GM19043 (cell line): ENCODE measurements at regions not wholly inside any gene's neighbourhood (a gene's known extent, or its start where the extent isn't known, plus 50 kb on each side); places are given as distances from the start of the nearest gene placed in this dataset.

ENCODE experiments used
- ATAC-seq: cut with Tn5 transposase; IDR thresholded peaks from one replicate; pipeline ENCODE4 v1.9.1; 2021; ENCODE audit warnings: low read depth; ENCODE audit not compliant: unreplicated experiment

GRCh38 chr10:111131168-111131799 is 54.5 kb downstream of the ADRA2A start:
- ATAC-seq: no peak

- no peak for ATAC-seq
Observed at GRCh38 chr10:111137007-111137406, 60.2 kb downstream of the ADRA2A start.

GRCh38 chr10:111137587-111137986 is 60.8 kb downstream of the ADRA2A start:
- ATAC-seq: no peak

DNA sequence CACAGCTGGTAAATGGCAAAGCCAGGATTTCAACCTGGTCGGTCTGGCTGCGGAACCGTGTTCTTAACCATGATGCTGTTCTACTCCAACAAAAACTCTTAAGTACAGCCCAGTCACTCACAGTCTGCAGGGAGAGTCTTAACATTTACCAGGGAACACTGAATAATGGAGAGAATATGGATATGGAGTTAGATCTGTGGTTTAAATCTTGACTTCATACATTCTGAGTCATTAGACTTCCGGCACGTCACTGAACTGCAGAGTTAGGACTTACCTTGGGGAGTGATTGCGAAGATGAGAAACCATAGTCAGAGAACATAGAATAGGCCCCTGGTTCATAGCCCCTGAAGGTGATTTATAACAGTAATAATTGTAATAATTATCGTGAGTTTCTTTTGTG is 61.7 kb downstream of the ADRA2A start:
- ATAC-seq: no peak

DNA sequence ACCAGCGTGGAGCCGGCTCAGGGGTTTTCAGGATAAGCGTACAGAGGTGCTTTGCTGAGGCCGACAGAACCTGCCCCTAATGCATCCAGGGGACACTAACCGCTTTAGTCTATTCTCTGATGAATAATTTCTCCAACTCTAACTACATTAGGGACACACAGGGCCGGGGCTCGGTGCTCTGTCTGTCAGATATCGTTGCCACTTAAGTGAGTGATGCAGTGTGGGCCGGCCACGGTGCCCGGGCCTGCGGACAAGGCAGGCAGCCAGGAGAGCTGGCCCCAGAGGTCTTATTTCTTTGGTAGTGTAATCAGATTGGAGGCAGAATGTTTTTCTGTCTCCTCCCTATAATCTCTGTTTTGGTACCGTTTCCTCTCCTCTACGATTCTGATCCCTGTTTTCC is 62.7 kb downstream of the ADRA2A start:
- ATAC-seq: no peak

GRCh38 chr10:111142092-111142768 is 65.4 kb downstream of the ADRA2A start:
- no peak for ATAC-seq

GRCh38 chr10:111146025-111146640 is 69.3 kb downstream of the ADRA2A start:
- ATAC-seq: no peak

DNA sequence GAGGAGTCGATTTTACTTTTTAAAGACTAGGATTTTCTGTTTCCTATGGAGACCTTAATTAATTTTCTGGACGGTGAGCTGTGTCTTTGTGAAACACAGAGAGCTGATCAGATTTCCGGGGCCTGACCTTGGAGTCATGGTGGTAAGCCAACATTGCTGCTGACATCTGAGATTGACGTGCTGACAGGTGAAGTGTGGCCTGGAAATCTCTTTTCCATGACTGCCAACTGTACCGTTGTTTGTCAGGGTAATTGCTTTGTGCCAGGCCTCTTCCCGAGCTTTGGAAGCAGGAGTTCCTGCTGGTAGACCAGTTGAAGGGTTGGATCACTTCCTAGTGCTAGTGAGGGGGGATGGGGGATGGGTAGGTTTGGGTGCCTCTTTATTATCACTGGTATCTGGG is 71.2 kb downstream of the ADRA2A start:
- ATAC-seq: no peak

GRCh38 chr10:111148440-111148839 is 71.6 kb downstream of the ADRA2A start:
- no peak for ATAC-seq

DNA sequence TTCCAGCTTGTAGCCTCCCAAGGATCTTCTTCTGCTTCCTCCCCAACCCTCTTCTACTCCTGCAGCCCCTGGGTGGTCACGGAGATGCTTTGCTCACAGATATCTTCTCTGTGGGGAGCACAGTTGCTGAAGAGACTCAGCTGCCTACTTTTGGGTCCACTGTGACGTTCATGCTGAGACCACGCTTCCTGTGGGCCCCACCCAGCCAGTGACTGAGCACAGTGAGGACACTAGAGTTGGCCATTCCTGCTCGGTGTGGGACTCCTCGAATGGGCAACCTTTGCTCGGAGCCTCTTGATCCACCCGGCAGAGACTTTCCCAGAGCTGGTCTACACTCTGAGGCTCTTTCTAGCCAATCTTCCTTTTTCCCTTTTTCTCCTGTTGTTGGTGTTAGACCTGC is 73.9 kb downstream of the ADRA2A start:
- ATAC-seq: no peak

GRCh38 chr10:111151595-111152307 is 74.9 kb downstream of the ADRA2A start:
- no peak for ATAC-seq

GRCh38 chr10:111156754-111157153 is 79.9 kb downstream of the ADRA2A start:
- no peak for ATAC-seq

GRCh38 chr10:111158595-111158994 is 81.8 kb downstream of the ADRA2A start:
- ATAC-seq: no peak

GRCh38 chr10:111161109-111161874 is 84.5 kb downstream of the ADRA2A start:
- ATAC-seq: no peak

GRCh38 chr10:111171183-111171582 is 94.4 kb downstream of the ADRA2A start:
- no peak for ATAC-seq

DNA sequence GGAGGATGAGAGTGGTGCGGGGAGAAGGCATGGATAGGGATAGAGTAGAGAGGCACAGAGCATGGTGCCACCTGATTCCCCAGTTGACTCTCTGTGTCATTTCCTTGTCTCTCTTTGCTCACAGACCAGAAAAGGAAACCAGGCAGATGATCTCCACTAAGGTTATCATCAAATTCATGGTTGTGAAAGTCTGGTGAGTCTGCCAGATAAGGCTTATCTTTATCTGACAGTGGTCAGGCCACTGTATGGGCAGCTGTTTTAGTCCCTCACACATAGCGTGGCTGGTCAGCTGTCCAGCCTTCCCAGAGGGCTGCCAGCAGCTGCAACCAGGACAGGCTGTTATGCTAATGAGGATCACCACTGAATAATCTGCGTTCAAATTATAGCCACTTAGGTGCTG is 99.0 kb downstream of the ADRA2A start:
- ATAC-seq: no peak

DNA sequence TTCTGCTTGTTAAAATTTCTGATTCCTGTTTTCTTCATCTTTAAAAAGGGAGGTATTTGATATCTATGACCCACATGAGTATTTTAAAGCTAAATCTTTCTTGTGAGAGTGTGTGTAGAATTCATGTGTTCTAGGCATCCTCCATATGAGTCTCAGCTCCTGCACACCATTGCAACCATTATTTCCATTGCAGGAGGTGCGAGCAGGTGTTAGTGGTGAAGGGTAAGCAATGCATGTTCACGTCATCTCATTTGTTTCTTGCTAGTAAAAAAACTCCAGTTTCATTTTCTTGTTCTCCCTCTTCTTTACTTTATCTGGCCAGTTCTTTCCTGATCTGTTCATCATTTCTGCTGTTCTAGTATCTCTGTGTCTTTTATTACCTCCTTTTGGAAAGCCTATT is 100.5 kb downstream of the ADRA2A start:
- ATAC-seq: no peak

- no peak for ATAC-seq
Observed at GRCh38 chr10:111179514-111179913, 102.7 kb downstream of the ADRA2A start.

- ATAC-seq: no peak
Observed at GRCh38 chr10:111186358-111186757, 109.5 kb downstream of the ADRA2A start.

GRCh38 chr10:111187096-111187495 is 110.3 kb downstream of the ADRA2A start:
- no peak for ATAC-seq

- no peak for ATAC-seq
Observed at GRCh38 chr10:111199587-111199986, 122.8 kb downstream of the ADRA2A start.
